Upper lobe of left lung (tissue), 4 donors: ENCODE measurements at regions not wholly inside any gene's neighbourhood (a gene's known extent, or its start where the extent isn't known, plus 50 kb on each side); places are given as distances from the start of the nearest gene placed in this dataset.

ENCODE experiments used
- CTCF ChIP-seq, 6 experiments: fragments of 450-650 bp in 4 of 6; fragments of 200-600 bp in 2 of 6; sonication (generic) in 2 of 6; IDR thresholded peaks; one replicate each; pipeline ENCODE4 v1.5.1; 2016 to 2019; ENCODE audit warnings: antibody characterized with exemption in 6 of 6
- POLR2A ChIP-seq, 4 donors: fragments of 450-650 bp; IDR thresholded peaks; one replicate each; pipeline ENCODE4 v1.5.1; 2016 to 2017; ENCODE audit warnings: antibody characterized with exemption in 4 of 4, mild to moderate bottlenecking in 2 of 4
- POLR2AphosphoS5 ChIP-seq, 2 donors: sonication (generic); formaldehyde crosslinking; IDR thresholded peaks; one replicate each; pipeline ENCODE4 v1.5.1; 2017; ENCODE audit warnings: antibody characterized with exemption in 2 of 2

GRCh38 chr2:62307469-62308389, 111.8 kb downstream of the B3GNT2 start:
- TF ChIP-seq POLR2AphosphoS5 (IDR thresholded peaks at IDR 0.05) (no peak), CTCF (IDR thresholded peaks at IDR 0.05) (no peak), POLR2A (IDR thresholded peaks at IDR 0.05) (no peak)
